HG03108 (cell line): ENCODE measurements at regions not wholly inside any gene's neighbourhood (a gene's known extent, or its start where the extent isn't known, plus 50 kb on each side); places are given as distances from the start of the nearest gene placed in this dataset.
"Not testable (repeated sequence)": the region's sequence is repeated elsewhere in the genome, so short reads cannot be mapped to it uniquely, and the experiment has no call there.

Source experiments
- ATAC-seq: cut with Tn5 transposase; IDR thresholded peaks from one replicate; pipeline ENCODE4 v1.9.1; 2021; ENCODE audit warnings: moderate library complexity; ENCODE audit not compliant: unreplicated experiment

DNA sequence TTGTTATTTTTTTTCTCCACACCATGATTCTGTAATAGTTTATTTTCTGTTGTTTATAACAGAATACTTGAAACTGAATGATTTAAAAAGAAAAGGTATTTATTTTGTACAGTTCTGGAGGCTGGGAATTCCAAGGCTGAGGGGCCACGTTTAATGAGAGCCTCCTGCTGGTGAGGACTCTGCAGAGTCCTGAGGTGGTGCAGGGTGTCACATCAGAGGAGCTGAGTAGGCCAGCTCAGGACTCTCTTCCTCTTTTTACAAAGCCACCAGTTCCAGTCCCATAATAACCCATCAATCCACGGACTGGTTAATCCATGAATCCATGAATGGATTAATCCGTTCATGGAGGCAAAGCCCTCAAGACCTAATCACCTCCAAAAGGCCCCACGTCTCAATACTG is 71.6 kb downstream of the TFAP2A start:
- ATAC-seq, result no peak

DNA sequence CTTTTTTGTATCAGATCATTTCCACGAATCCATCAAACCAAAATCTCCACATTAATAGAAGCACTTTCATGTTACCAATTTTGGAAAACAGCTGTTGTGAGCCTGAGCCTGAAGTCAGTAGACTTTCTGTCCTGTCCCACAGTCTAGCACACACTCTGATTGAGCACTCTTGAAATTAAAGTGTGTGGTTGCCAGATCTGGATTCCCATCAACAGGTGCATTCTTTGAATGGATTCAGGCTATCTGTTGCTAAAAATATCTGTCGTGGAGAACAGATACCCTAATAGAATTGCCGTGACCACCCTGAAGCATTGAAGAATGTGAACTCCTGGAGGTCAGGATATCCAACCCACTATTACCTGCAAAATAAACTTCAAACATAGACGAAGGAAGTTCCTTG is 73.3 kb downstream of the TFAP2A start:
- no peak for ATAC-seq

DNA sequence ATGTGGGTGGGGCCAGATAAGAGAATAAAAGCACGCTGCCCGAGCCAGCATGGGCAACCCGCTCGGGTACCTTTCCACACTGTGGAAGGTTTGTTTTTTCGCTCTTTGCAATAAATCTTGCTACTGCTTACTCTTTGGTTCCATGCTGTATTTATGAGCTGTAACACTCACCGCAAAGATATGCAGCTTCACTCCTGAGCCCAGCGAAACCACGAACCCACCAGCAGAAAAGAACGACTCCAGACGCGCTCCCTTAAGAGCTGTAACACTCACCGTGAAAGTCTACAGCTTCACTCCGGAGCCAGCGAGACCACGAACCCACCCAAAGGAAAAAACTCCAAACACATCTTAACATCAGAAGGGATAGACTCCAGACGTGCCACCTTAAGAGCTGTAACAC is 76.7 kb downstream of the TFAP2A start:
- ATAC-seq, result no peak

DNA sequence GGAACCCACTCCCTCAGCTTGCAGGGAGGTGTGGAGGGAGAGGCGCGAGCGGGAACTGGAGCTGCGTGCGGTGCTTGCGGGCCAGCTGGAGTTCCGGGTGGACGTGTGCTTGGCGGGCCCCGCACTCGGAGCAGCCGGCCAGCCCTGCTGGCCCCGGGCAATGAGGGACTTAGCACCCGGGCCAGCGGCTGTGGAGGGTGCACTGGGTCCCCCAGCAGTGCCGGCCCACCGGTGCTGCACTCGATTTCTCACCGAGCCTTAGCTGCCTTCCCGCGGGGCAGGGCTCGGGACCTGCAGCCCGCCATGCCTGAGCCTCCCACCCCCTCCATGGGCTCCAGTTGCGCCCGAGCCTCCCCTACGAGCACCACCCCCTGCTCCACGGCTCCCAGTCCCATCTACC is 77.5 kb downstream of the TFAP2A start:
- not testable (repeated sequence) for ATAC-seq

DNA sequence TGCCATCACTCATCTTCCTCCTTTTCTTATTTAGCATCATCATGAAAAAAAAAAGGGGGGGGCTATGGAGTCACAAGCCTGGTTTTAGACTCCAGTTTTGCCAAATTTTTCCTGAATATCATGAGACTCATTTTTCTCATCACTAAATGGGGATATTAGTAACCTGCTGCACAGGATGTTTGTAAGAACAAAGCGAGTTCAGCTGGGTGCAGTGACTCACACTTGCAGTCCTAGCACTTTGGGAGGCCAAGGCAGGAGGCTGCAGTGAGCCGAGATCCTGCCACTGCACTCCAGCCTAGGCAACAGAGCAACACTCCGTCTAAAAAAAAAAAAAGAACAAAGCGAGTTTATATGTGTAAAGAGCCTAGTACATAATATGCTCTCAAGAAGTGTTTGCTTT is 82.8 kb downstream of the TFAP2A start:
- no peak for ATAC-seq

DNA sequence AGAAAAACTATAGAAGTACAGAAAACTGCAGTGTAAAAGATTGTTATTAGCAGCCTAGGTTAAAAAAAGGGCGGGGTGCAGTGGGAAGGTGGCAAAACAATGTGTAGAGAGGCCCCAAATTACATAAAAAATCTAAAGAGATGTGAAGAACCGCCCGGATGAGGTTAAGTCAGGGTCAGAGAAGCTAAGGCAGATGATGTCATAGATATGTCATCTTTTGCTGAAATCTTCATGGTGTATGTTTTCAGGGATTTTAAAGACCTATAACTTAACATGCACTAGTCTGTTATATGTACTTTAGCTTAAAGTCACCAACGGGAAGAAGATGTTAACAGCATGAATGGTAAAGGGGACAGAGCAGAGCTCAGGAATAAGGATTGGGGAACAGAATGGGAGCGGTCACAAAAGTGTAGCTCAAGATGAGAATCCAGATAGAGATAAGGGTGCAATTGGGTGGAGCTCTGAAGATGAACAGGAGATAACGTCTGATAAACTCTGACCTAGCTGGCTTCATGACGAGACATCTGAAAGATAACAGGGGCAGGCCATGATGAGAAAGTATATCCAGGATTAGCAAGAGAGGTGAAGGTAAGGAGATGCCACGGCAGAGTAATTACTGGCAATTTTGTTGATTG is 83.4 kb downstream of the TFAP2A start:
- no peak for ATAC-seq

DNA sequence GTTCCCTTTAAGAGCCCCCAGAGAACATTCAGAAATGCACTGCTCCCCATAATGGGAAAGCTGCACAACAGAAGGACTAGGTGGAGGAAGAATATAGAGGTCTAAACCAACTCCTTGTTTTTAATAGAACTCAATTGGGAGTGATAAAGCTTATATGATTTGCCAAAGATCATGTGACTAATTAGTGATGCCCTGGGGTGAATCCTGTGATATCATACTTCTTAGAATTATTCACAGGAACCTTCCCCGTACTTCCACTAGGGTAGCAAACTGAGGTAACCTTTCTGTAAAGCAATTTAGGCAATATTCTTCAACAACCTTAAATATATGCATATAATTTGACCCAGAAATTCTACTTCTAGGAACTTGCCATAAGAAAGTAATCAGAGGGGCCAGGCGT is 84.4 kb downstream of the TFAP2A start:
- no peak for ATAC-seq

DNA sequence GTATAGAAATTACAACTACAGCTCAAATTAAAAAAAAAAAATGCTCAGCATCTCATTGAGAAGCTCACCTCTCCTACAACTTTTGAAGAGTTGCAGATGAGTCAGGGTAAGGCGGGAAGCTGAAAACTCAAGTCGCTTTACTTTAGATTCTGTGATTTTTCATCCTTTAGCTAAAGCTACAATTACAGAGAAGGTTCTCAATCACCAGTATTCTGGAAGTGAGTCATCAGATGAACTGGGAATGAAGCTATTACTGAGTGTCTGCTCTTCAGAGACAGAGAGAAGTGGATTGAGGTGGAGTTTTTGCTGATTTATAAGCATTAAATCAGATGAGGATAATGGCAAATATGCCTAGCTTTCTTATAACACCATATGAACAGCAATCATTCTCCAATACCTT is 91.9 kb downstream of the TFAP2A start:
- no peak for ATAC-seq

DNA sequence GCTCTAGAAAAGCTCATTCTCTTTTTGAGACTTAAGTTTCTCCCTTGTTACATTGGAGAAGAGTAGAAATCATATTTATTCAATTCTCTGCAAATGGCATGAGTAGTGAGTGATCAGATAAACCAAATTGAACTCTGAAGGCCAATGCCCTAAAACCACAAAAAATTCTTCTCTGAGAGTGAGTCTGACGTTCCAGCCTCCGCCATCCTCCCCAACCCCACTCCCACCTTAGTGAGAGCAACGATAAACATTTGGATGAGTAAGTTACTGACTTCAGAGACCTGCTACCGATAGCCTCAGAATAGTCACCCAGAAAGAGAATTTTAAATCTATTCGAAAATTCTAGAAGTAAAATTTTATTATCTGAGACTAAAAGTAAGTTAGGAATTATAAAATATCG is 94.6 kb downstream of the TFAP2A start:
- ATAC-seq, result no peak

DNA sequence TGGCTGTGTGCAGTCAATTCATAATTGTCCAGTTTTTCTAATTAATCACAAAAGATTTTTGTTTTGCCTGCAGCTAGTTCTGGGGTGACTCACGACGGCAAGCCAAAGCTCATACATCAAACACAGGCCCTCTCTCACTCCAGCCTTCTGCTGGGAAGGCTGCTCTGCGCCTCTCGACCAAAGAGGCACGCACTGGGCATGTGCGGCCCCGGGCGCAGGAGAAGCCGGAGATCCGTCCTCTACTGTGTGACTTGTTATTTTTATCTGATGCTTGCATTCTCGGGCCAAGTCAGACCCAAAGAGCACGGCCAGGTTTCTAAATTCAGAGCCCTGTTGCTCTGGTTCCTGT is 98.5 kb downstream of the TFAP2A start:
- ATAC-seq, result no peak

DNA sequence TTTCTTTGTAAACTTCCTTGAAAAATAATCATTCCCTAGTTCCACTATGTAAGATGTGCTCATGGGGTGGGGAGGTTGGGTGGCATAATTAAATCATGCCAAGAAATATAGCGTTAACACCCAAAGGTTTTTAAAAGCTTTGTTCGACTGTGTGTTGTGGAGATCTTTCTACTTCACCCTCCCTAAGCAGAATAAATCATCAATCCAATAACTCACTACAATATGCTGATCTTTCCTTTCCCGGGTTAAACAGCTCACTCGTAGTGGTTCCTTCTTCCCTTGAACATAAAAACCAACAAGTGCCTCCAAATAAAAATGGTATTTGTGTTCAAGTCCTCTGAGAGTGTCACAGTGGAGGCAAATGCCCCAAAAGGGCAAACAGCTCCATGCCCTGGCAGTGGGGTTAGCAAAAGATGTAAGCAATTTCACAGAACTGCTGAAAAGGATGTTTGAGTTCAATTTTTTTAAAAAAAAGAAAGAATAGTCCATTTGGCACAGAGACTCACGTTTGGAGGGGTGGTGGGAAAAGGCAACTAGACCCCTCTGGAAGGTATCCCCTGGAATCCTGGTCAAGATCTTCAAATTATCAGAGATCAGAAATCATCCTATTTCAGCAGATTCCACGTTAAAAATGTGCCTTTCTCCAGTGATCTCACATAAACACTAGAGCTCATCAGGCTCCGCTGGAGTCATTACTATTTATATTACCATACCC is 99.1 kb downstream of the TFAP2A start:
- no peak for ATAC-seq

DNA sequence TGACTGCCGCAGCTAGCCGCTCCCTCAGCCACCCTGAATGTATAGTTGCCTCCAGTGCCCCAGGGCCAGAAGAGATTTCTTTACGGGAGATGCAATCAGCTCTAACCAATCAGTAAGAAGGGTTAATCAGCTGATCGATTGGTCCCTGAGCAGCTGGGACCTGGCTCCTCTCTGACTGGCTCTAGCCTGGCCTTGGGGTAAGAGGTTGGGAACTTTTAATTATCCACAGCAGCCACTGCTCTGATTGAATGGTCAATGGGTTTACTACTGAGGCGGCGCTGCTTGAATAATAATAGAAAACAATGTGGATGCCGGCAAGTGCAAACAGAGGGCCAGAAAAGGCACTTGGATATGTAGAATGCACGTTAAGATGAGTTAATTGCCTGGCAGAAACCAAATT is 99.8 kb downstream of the TFAP2A start:
- no peak for ATAC-seq

DNA sequence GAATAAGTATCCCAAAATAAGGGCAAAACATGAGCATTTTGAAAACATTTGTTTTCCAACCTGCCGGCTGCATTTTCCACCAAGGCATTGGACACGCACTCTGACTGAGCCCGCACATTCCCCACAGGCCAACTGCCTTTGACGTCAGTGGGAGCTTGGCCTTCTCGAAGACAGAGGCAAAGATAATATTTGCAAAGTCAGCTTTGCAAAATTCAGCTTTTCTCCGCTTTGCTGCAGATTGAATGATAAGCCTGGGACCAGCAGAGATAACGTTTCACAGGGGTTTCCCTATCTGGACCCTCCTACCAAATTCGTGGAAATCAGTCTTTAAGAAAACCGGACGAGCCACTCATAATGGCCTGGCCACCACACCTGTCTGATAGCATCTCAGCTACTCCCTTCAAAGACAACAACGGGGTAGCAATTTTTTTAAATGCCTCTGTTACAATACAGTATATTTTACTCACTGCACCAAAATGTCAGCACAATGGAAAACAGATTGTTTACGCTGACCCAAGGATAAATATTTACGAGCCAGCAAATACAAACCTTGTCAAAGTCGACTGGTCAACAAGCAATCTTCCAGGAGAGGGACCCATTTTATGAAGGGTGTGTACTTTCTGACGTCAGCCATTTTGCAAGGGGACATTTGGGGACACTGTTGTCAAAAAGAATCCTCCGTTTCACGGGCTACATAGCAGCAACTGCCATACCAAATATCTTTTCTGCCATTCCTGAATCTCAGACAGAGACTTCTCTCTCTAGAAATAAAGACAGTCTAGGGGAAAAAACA is 100.5 kb downstream of the TFAP2A start:
- no peak for ATAC-seq

DNA sequence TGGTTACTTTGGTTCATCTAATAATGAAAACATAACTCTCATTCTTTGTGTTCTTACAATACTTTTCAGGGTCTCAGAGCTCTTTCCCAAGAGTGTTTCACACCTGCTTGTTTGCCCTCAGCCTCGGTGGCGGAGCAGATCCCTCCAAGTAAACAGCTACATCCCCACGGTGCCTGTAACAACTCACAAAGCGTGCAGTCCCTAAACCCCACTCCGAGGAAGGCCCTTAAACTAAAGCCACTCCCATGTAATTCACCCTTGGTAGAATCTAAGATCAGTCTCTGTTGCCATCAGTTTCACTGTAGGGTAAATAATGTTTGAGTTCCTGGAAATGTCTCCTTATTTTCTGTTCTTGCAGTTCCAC is 101.1 kb downstream of the TFAP2A start:
- ATAC-seq, result no peak

DNA sequence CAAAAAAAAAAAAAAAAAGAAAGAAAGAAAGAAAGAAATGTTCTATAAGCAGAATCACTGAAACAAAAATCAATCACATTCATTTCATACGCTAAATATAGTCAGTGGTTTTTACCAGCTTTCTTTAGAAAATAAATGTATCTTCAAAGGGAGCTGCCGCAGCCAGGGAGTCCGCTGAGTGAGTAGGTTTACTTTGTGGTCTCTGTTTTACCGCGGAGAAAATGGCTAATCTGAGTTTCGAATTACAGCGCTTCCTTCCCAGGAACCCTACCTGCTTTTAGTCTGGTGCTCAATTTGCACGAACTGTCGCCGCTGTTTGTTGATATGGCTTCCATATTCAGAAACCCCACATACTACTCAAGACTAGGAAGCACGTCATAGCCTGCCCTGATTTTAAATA is 102.4 kb downstream of the TFAP2A start:
- no peak for ATAC-seq

DNA sequence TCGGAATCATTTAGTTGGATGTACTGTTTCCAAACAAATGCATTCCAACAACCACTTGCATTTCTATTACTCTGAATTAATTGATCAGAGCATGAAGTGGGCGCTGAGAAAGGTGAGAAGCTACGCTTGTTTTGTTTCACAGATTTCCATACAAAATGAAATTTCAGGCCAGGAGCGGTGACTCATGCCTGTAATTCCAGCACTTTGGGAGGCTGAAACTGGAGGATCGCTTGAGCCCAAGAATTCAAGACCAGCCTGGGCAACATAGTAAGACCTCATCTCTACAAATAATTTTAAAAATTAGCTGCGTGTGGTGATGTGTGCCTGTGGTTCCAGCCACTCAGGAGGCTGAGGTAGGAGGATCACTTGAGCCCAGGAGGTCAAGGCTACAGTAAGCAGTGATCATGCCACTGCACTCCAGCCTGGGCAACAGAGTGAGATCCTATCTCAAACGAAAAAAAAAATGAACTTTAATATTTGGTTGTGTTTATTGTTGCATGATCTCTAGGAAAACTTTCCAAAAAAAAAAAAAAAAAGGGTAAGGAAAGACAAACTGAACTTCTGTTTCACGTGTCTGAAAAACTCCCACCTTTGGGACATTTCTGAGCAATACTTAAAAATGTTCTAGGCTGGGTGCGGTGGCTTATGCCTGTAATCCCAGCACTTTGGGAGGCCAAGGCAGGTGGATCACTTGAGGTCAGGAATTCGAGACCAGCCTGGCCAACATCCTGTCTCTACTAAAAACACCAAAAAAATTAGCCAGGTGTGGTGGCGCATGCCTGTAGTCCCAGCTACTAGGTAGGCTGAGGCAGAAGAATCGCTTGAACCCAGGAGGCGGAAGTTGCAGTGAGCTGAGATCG is 103.1 kb downstream of the TFAP2A start:
- ATAC-seq, result not testable (repeated sequence)

DNA sequence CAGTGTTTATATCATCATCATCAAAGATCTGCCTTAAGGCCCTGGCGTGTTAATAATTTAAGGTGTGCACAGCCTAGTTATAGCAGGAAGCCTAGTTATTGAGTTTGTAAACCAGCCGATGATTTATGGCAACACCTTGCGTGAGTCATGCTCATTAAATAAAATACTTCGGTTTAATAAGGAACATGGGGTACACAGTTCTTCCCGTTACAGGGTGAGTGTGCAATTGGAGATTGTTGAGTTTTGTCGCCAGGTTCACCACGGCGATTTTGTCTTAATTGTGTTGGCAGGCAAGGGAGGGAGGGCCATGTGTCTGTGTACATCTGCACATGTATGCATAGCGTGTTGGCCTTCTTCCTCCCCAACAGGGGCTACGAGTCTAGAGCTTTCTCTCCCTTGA is 104.0 kb downstream of the TFAP2A start:
- no peak for ATAC-seq

DNA sequence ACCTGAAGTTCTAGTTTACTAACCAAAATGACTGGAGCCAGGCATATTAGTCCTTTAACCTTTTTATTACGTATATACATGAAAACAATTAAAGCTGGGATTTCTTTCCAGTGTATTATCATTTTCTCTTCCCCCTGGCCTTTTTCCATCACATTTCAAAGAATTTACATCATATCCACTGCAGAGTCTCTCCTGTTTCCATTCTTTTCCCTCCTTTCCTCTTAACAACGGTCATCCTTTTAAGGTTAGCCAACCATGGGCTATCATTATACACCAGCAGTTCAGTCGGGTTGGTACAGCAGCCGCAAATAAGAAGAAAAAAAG is 104.6 kb downstream of the TFAP2A start:
- ATAC-seq, result no peak

DNA sequence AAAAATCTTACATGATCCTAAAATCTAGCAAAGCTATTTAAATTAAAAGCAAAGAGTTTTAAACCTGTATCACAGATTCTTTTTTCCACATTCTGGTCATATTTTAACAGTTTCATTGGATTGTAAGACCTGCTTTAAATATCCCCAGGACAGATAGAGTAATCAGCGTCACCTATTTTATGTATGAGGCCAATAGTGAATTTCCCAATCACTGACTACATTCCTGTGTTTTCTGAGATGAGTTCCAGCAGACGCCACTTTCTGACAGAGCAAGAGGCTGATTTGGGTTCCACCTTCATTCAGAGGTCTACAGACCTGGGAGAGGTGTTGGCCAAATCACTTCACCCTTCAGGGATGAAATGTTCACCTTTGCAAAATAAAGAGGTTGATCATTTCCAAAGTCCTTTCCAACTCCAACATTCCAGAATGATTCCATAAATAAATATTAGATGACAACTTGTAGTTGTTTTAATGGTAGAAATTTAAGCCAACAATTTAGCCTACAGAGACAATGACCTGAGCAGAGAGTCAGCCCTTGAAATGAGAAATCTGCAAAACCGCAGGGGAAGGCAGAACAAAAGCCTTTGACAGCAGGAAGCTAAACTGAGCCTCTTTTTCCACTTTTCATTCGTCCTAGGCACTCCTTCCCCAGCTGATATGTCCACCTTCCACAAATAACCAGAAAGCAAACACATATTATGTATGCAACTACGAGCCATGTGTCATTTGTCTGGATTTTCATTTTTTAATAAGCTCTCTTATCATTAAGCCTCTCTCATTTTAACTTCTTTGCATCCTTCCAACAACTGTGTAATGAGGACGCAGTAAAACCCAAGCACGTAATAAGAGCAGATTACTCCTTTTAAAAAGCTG is 105.2 kb downstream of the TFAP2A start:
- no peak for ATAC-seq

DNA sequence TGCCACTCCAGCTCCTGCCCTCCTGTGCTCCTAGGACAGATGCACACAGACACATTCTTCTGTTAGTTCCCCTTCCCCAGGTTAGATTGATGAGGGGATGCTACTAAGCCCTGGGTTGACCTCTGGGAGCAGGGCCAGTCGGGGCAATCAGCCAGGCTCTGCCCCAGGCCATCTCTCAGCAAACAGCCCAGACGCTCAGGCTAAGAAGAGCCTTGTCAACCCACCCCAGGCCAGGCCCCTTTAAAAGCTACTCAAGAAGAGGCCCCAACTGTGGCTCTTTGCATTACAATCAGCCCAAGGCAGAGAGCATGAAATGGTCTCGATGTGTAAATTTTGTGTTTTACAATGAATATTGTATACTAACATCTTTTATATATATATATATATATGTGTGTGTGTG is 107.4 kb downstream of the TFAP2A start:
- no peak for ATAC-seq

DNA sequence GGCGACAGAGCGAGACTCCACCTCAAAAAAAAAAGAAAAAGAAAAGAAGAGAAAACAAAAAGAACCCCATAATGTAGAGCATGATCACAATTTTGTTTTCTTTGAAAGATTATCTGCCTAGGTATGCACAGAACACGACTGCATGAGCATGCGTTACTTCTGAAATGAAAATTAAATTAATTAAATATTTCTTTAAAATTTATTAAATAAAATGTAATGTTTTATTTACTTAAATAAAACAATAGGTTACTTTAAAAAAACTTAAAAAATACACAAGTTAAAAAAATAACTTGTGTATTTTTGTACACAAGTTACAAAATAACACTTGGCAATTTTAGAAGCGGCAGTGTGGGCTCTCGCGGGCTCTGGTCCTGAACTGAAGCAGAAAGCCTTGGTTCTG is 107.8 kb downstream of the TFAP2A start:
- ATAC-seq, result no peak
